SK-N-SH (cell line): ENCODE measurements at regions not wholly inside any gene's neighbourhood (a gene's known extent, or its start where the extent isn't known, plus 50 kb on each side); places are given as distances from the start of the nearest gene placed in this dataset.

ENCODE experiments used
- CTCF ChIA-PET: fragments of 300-600, 350-600 bp; formaldehyde crosslinking; extraction: SDS; loops from one replicate; lab custom pipeline; 2021; lab: Yijun Ruan, JAX
- POLR2A ChIA-PET: fragments of 350-600 bp; sonication (Branson Sonifier 250); formaldehyde crosslinking; extraction: SDS; loops from one replicate; lab custom pipeline; 2020; ENCODE audit warnings: antibody characterized with exemption, inconsistent platforms; lab: Yijun Ruan, JAX
- DNase-seq: peaks from one replicate; pipeline ENCODE4 v3.0.0; 2012
- H2AFZ ChIP-seq: fragments of 200-600 bp; sonication (generic); 2 replicates; pipeline ENCODE4 v1.8.1; 2016; ENCODE audit warnings: antibody characterized with exemption, mild to moderate bottlenecking, low read depth
- H3F3A ChIP-seq: fragments of 200-600 bp; sonication (generic); replicated peaks from 2 replicates; pipeline ENCODE3; 2016; ENCODE audit warnings: antibody characterized with exemption, mild to moderate bottlenecking; ENCODE audit not compliant: insufficient read depth
- H3K27ac ChIP-seq, 2 experiments: fragments of 200-500 bp in 1 of 2; fragments of 200-600 bp in 1 of 2; sonication (Bioruptor generic) in 1 of 2; sonication (generic), shearing (Covaris generic) in 1 of 2; 2 replicates each; pipeline versions ENCODE4 v1.5.1 to v1.6.1; 2014 to 2016; ENCODE audit warnings: low read depth in 2 of 2, inconsistent platforms in 1 of 2, low read length in 1 of 2, mild to moderate bottlenecking in 1 of 2, mixed read lengths in 1 of 2
- H3K27me3 ChIP-seq: fragments of 200-600 bp; sonication (generic), shearing (Covaris generic); 2 replicates; pipeline ENCODE4 v1.6.1; 2016; ENCODE audit warnings: mixed run types; ENCODE audit not compliant: insufficient read depth
- H3K36me3 ChIP-seq, 2 experiments: fragments of 200-500 bp in 1 of 2; fragments of 200-600 bp in 1 of 2; sonication (Bioruptor generic) in 1 of 2; sonication (generic) in 1 of 2; replicated peaks in 1 of 2; 2 replicates each; pipeline versions ENCODE3 to v1.5.1; 2014 to 2016; ENCODE audit warnings: low read length in 1 of 2, mild to moderate bottlenecking in 1 of 2; ENCODE audit not compliant: insufficient read depth in 2 of 2, control insufficient read depth in 1 of 2
- H3K4me1 ChIP-seq, 2 experiments: fragments of 200-500 bp in 1 of 2; fragments of 200-600 bp in 1 of 2; sonication (Bioruptor generic) in 1 of 2; sonication (generic), shearing (Covaris generic) in 1 of 2; 2 replicates each; pipeline versions ENCODE4 v1.5.1 to v1.6.1; 2014 to 2016; ENCODE audit warnings: low read depth in 1 of 2, low read length in 1 of 2, mixed run types in 1 of 2; ENCODE audit not compliant: insufficient read depth in 2 of 2, control insufficient read depth in 1 of 2
- H3K4me2 ChIP-seq: fragments of 200-600 bp; sonication (generic), shearing (Covaris generic); 2 replicates; pipeline ENCODE4 v1.6.1; 2017; ENCODE audit warnings: mixed run types
- H3K4me3 ChIP-seq, 2 experiments: fragments of 200-500 bp in 1 of 2; fragments of 200-600 bp in 1 of 2; sonication (Bioruptor generic) in 1 of 2; sonication (generic), shearing (Covaris generic) in 1 of 2; 2 replicates each; pipeline versions ENCODE4 v1.5.1 to v1.8.1; 2014 to 2016; ENCODE audit warnings: low read depth in 2 of 2, inconsistent platforms in 1 of 2, low read length in 1 of 2, mild to moderate bottlenecking in 1 of 2, mixed read lengths in 1 of 2, moderate library complexity in 1 of 2
- H3K79me2 ChIP-seq: fragments of 200-600 bp; sonication (generic); 2 replicates; pipeline ENCODE4 v1.8.1; 2017; ENCODE audit warnings: mild to moderate bottlenecking; ENCODE audit not compliant: insufficient read depth
- H3K9ac ChIP-seq: fragments of 200-600 bp; sonication (generic); 2 replicates; pipeline ENCODE4 v1.6.1; 2017; ENCODE audit warnings: mixed run types
- H3K9me2 ChIP-seq: fragments of 200-600 bp; sonication (generic); 2 replicates; pipeline ENCODE4 v1.6.1; 2017; ENCODE audit warnings: mixed run types
- H3K9me3 ChIP-seq: fragments of 200-600 bp; sonication (generic); 2 replicates; pipeline ENCODE4 v1.6.1; 2017; ENCODE audit warnings: mixed run types, mild to moderate bottlenecking, moderate library complexity
- H4K20me1 ChIP-seq: fragments of 200-600 bp; sonication (generic); 2 replicates; pipeline ENCODE4 v1.6.1; 2017; ENCODE audit warnings: mild to moderate bottlenecking, mixed run types; ENCODE audit not compliant: insufficient read depth
- CTCF ChIP-seq: fragments of 200-600 bp; sonication (generic); IDR thresholded peaks from 2 replicates; pipeline ENCODE4 v1.6.1; 2017; ENCODE audit warnings: antibody characterized with exemption, mild to moderate bottlenecking, moderate library complexity
- ELF1 ChIP-seq: IDR thresholded peaks from 2 replicates; pipeline ENCODE4 v1.4.0; 2012
- EP300 ChIP-seq, 2 experiments: IDR thresholded peaks; 2 replicates each; pipeline versions ENCODE4 v1.4.0 to v1.6.1; 2012; ENCODE audit warnings: borderline replicate concordance in 1 of 2, low read depth in 1 of 2, low read length in 1 of 2
- EZH2phosphoT487 ChIP-seq: fragments of 200-600 bp; sonication (generic); IDR thresholded peaks from 2 replicates; pipeline ENCODE4 v1.6.1; 2017; ENCODE audit warnings: low read depth, mixed run types, mild to moderate bottlenecking, antibody characterized with exemption, moderate library complexity, borderline replicate concordance
- FOSL2 ChIP-seq: IDR thresholded peaks from 2 replicates; pipeline ENCODE4 v1.4.0; 2012; ENCODE audit warnings: low read depth, mild to moderate bottlenecking, moderate library complexity, borderline replicate concordance
- FOXM1 ChIP-seq: IDR thresholded peaks from 2 replicates; pipeline ENCODE4 v1.4.0; 2012; ENCODE audit warnings: low read depth, mild to moderate bottlenecking
- GABPA ChIP-seq: IDR thresholded peaks from 2 replicates; pipeline ENCODE4 v1.4.0; 2012; ENCODE audit warnings: low read depth, mild to moderate bottlenecking
- GATA2 ChIP-seq: sonication (generic); formaldehyde crosslinking; IDR thresholded peaks from 2 replicates; pipeline ENCODE4 v1.5.0; 2020; ENCODE audit warnings: mild to moderate bottlenecking, missing genetic modification reagents
- JUND ChIP-seq: IDR thresholded peaks from 2 replicates; pipeline ENCODE4 v1.4.0; 2012
- MAX ChIP-seq: IDR thresholded peaks from 2 replicates; pipeline ENCODE4 v1.4.0; 2012; ENCODE audit warnings: low read depth
- MXI1 ChIP-seq: IDR thresholded peaks from 2 replicates; pipeline ENCODE4 v1.6.1; 2012; ENCODE audit warnings: mild to moderate bottlenecking, low read depth, low read length, improper control_type of control experiment
- NFIC ChIP-seq: IDR thresholded peaks from 2 replicates; pipeline ENCODE4 v1.4.0; 2012; ENCODE audit warnings: borderline replicate concordance
- PBX3 ChIP-seq: IDR thresholded peaks from 2 replicates; pipeline ENCODE4; 2012
- RAD21 ChIP-seq: IDR thresholded peaks from 2 replicates; pipeline ENCODE4 v1.6.1; 2012; ENCODE audit warnings: mild to moderate bottlenecking, low read length
- REST ChIP-seq: IDR thresholded peaks from 2 replicates; pipeline ENCODE4 v1.6.1; 2012; ENCODE audit warnings: mild to moderate bottlenecking, low read depth, low read length, moderate library complexity
- RFX5 ChIP-seq: IDR thresholded peaks from 2 replicates; pipeline ENCODE4 v1.6.1; 2012; ENCODE audit warnings: mild to moderate bottlenecking, improper control_type of control experiment, low read length
- SMC3 ChIP-seq: IDR thresholded peaks from 2 replicates; pipeline ENCODE4 v1.6.1; 2012; ENCODE audit warnings: low read depth, low read length, improper control_type of control experiment
- TCF12 ChIP-seq: IDR thresholded peaks from 2 replicates; pipeline ENCODE4 v1.4.0; 2012
- USF1 ChIP-seq: IDR thresholded peaks from 2 replicates; pipeline ENCODE4 v1.4.0; 2012; ENCODE audit warnings: low read depth, borderline replicate concordance
- USF2 ChIP-seq: fragments of 150-350 bp; IDR thresholded peaks from 2 replicates; pipeline ENCODE4 v1.6.1; 2017; ENCODE audit warnings: antibody characterized with exemption, low read length, low read depth, borderline replicate concordance
- WGBS: methylation state at CpG from one replicate; pipeline ENCODE4 v1.1.6; 2017; ENCODE audit warnings: low lambda C conversion rate; 5-methylcytosine and 5-hydroxymethylcytosine counted together

- H3K4me3 ChIP-seq = no peak overlapping the region
Measured at GRCh38 chr16:6286176-6286575, 1046.5 kb upstream of the RBFOX1 start.

GRCh38 chr16:6284731-6285130, 1047.9 kb upstream of the RBFOX1 start:
- Histone ChIP-seq H3K4me3 (no peak overlapping the region), H3F3A (no peaks in the 10 kb centered on the region), H3K36me3 (no peaks in the 10 kb centered on the region), H3K4me1 (no peaks in the 10 kb centered on the region; a peak in 1 of 4 replicates), H3K27ac (no peak overlapping the region), H4K20me1 (no peaks in the 10 kb centered on the region), H3K79me2 (no peaks in the 10 kb centered on the region), H3K9ac (no peak overlapping the region), H2AFZ (no peak overlapping the region), H3K9me2 (no peaks in the 10 kb centered on the region), H3K27me3 (no peaks in the 10 kb centered on the region), H3K9me3 (no peaks in the 10 kb centered on the region), H3K4me2 (no peak overlapping the region)
- WGBS = 21% methylated on average over 7 of the region's 7 CpGs
- DNase-seq = no peak
- POLR2A ChIA-PET = no interaction called here
- CTCF ChIA-PET = no interaction called here
- no peak for TF ChIP-seq FOXM1
- TF ChIP-seq RFX5 = no peak
- no peak for TF ChIP-seq RAD21
- no peak for TF ChIP-seq EP300 (IDR thresholded peaks at IDR 0.05; ENCODE audit: borderline replicate concordance in 1 of 2, low read depth in 1 of 2, low read length in 1 of 2)
- no peak for TF ChIP-seq CTCF
- no peak for TF ChIP-seq REST
- no peak for TF ChIP-seq JUND
- no peak for TF ChIP-seq MXI1
- no peak for TF ChIP-seq SMC3

More at GRCh38 chr16:6286176-6286575, 1046.5 kb upstream of the RBFOX1 start:
- H3K9me3 ChIP-seq = no peaks in the 10 kb centered on the region
- H3K79me2 ChIP-seq = no peaks in the 10 kb centered on the region
- POLR2A ChIA-PET = no interaction called here
- H4K20me1 ChIP-seq = no peaks in the 10 kb centered on the region
- no peaks in the 10 kb centered on the region for H3K4me1 ChIP-seq
- DNase-seq = no peak
- no peaks in the 10 kb centered on the region for H3K36me3 ChIP-seq
- H3K9ac ChIP-seq = no peak overlapping the region
- 35% methylated on average over 2 of the region's 2 CpGs for WGBS
- H3K27ac ChIP-seq = no peak overlapping the region
- H3K4me2 ChIP-seq = no peak overlapping the region
- no peak overlapping the region for H2AFZ ChIP-seq
- H3F3A ChIP-seq = no peaks in the 10 kb centered on the region
- CTCF ChIA-PET = no interaction called here
- TF ChIP-seq GATA2 (CRISPR knock-in tag) = no peak
- no peak for TF ChIP-seq EZH2phosphoT487
- TF ChIP-seq TCF12 = no peak
- TF ChIP-seq GABPA = no peak
- no peak for TF ChIP-seq RAD21
- TF ChIP-seq USF2 = no peak
- TF ChIP-seq ELF1 = no peak
- no peak for TF ChIP-seq FOSL2
- no peak for TF ChIP-seq RFX5
- TF ChIP-seq MAX = no peak
- TF ChIP-seq NFIC = no peak
- TF ChIP-seq PBX3 = no peak
- no peak for TF ChIP-seq USF1
- TF ChIP-seq, all 33 proteins: peak for 0
- H3K9me2 ChIP-seq = no peaks in the 10 kb centered on the region
- no peaks in the 10 kb centered on the region for H3K27me3 ChIP-seq
